Kidney epithelial cell (primary cell): ENCODE measurements at regions not wholly inside any gene's neighbourhood (a gene's known extent, or its start where the extent isn't known, plus 50 kb on each side); places are given as distances from the start of the nearest gene placed in this dataset.

Experiments
- DNase-seq: peaks from one replicate; pipeline ENCODE4 v3.0.0-alpha.2; 2010; ENCODE audit warnings: low read depth
- H3K27me3 ChIP-seq: 2 replicates; pipeline ENCODE4 v1.6.0; 2011; ENCODE audit warnings: low read length; ENCODE audit not compliant: control insufficient read depth, insufficient read depth
- H3K36me3 ChIP-seq: 2 replicates; pipeline ENCODE4 v1.5.1; 2011; ENCODE audit warnings: low read length; ENCODE audit not compliant: control insufficient read depth, insufficient read depth
- H3K4me3 ChIP-seq: 2 replicates; pipeline ENCODE4 v1.5.1; 2011; ENCODE audit warnings: low read depth, mild to moderate bottlenecking, control low read depth, low read length
- CTCF ChIP-seq: IDR thresholded peaks from 2 replicates; pipeline ENCODE4 v1.5.1; 2011; ENCODE audit warnings: mild to moderate bottlenecking, moderate library complexity, low read length, control low read depth, inconsistent platforms; ENCODE audit not compliant: insufficient read depth, poor library complexity, severe bottlenecking

- no peak for DNase-seq
- Histone ChIP-seq H3K27me3 (no peaks in the 10 kb centered on the region), H3K4me3 (no peak overlapping the region), H3K36me3 (no peaks in the 10 kb centered on the region)
- no peak for TF ChIP-seq CTCF
Measured at GRCh38 chr10:91726355-91726754, 71.9 kb upstream of the TNKS2 start.

GRCh38 chr10:91724933-91725332, 73.3 kb upstream of the TNKS2 start:
- DNase-seq = no peak
- Histone ChIP-seq H3K36me3 (no peaks in the 10 kb centered on the region), H3K27me3 (no peaks in the 10 kb centered on the region), H3K4me3 (no peak overlapping the region)
- TF ChIP-seq CTCF = no peak

- DNase-seq = no peak
- Histone ChIP-seq H3K27me3 (no peaks in the 10 kb centered on the region), H3K4me3 (no peak overlapping the region), H3K36me3 (no peaks in the 10 kb centered on the region)
- no peak for TF ChIP-seq CTCF
Measured at GRCh38 chr10:91713461-91714072, 80.7 kb upstream of the PPP1R3C start.

GRCh38 chr10:91711885-91712680, 79.2 kb upstream of the PPP1R3C start:
- H3K4me3 ChIP-seq = no peak overlapping the region
- no peaks in the 10 kb centered on the region for H3K36me3 ChIP-seq
- no peak for TF ChIP-seq CTCF
- H3K27me3 ChIP-seq = no peaks in the 10 kb centered on the region
- DNase-seq = no peak

- H3K36me3 ChIP-seq = no peaks in the 10 kb centered on the region
- H3K27me3 ChIP-seq = no peaks in the 10 kb centered on the region
- H3K4me3 ChIP-seq = no peak overlapping the region
- peak; percentile 43 for DNase-seq
- TF ChIP-seq CTCF = no peak
Measured at GRCh38 chr10:91709394-91709798, 76.5 kb upstream of the PPP1R3C start.
